ENCODE measurements at regions not wholly inside any gene's neighbourhood (a gene's known extent, or its start where the extent isn't known, plus 50 kb on each side); places are given as distances from the start of the nearest gene placed in this dataset.
"Not testable (repeated sequence)": the region's sequence is repeated elsewhere in the genome, so short reads cannot be mapped to it uniquely, and the experiment has no call there.

GRCh38 chr4:7137326-7138200, 54.8 kb upstream of the SORCS2 start:
- no peak for TF ChIP-seq CTCF (IDR thresholded peaks at IDR 0.05; ENCODE audit: low read depth, low read length)
- DNase-seq (ENCODE audit: low read depth, low spot score) = no peak
- in situ Hi-C loops (cut with HindIII; ENCODE audit: low sequenced_read_pairs) = no loop called here
- no peak overlapping the region for H3K4me3 ChIP-seq (ENCODE audit: low read depth, low read length)

- no peak for TF ChIP-seq CTCF (IDR thresholded peaks at IDR 0.05; ENCODE audit: low read depth, low read length)
- H3K4me3 ChIP-seq (ENCODE audit: low read depth, low read length) = no peak overlapping the region
- in situ Hi-C loops (cut with HindIII; ENCODE audit: low sequenced_read_pairs) = no loop called here
- DNase-seq (ENCODE audit: low read depth, low spot score) = no peak
These were observed 56.0 kb upstream of the SORCS2 start for GRCh38 chr4:7136351-7136750.

- peak; percentile 85 for DNase-seq (ENCODE audit: low read depth, low spot score)
- no peak overlapping the region for H3K4me3 ChIP-seq (ENCODE audit: low read depth, low read length)
- TF ChIP-seq CTCF (IDR thresholded peaks at IDR 0.05; ENCODE audit: low read depth, low read length) = no peak
- in situ Hi-C loops (cut with HindIII; ENCODE audit: low sequenced_read_pairs) = no loop called here
These were observed 57.0 kb upstream of the SORCS2 start for GRCh38 chr4:7135389-7135746.

GRCh38 chr4:7134737-7135388, 57.5 kb upstream of the SORCS2 start:
- no peak overlapping the region for H3K4me3 ChIP-seq (ENCODE audit: low read depth, low read length)
- in situ Hi-C loops (cut with HindIII; ENCODE audit: low sequenced_read_pairs) = no loop called here
- TF ChIP-seq CTCF (IDR thresholded peaks at IDR 0.05; ENCODE audit: low read depth, low read length) = no peak
- peak; percentile 91 for DNase-seq (ENCODE audit: low read depth, low spot score)

- in situ Hi-C loops (cut with HindIII; ENCODE audit: low sequenced_read_pairs); H3K4me3 ChIP-seq (ENCODE audit: low read depth, low read length); DNase-seq (ENCODE audit: low read depth, low spot score): not testable (repeated sequence)
These were observed 58.3 kb upstream of the SORCS2 start for GRCh38 chr4:7133818-7134650.

GRCh38 chr4:7132730-7133582, 59.4 kb upstream of the SORCS2 start:
- no peak for TF ChIP-seq CTCF (IDR thresholded peaks at IDR 0.05; ENCODE audit: low read depth, low read length)
- DNase-seq (ENCODE audit: low read depth, low spot score) = peak; percentile 22
- in situ Hi-C loops (cut with HindIII; ENCODE audit: low sequenced_read_pairs) = no loop called here
- no peak overlapping the region for H3K4me3 ChIP-seq (ENCODE audit: low read depth, low read length)

Measured in astrocyte of the spinal cord (primary cell).